H1 (cell line): ENCODE measurements at regions not wholly inside any gene's neighbourhood (a gene's known extent, or its start where the extent isn't known, plus 50 kb on each side); places are given as distances from the start of the nearest gene placed in this dataset.

ENCODE experiments used
- CTCF ChIA-PET: fragments of 300-600 bp; sonication (Branson Sonifier 250); formaldehyde crosslinking; loops from one replicate; lab custom pipeline; 2021; ENCODE audit not compliant: partially characterized antibody; lab: Charles Lee
- POLR2A ChIA-PET: fragments of 300-600 bp; sonication (Branson Sonifier 250); formaldehyde crosslinking; loops from one replicate; lab custom pipeline; 2021; ENCODE audit warnings: inconsistent platforms; ENCODE audit not compliant: partially characterized antibody; lab: Charles Lee
- DNase-seq, 2 experiments: peaks; one replicate each; pipeline versions ENCODE4 v3.0.0 to v3.0.0-alpha.2; 2010 to 2022; ENCODE audit warnings: low spot score in 2 of 2, low read depth in 1 of 2, mixed read lengths in 1 of 2
- FAIRE-seq: peaks from 2 replicates; lab custom pipeline; 2011; peaks lifted over from hg19 to GRCh38; lab: Jason Lieb, UNC
- H2AFZ ChIP-seq: 2 replicates; pipeline ENCODE4 v1.8.1; 2012; ENCODE audit warnings: low read length, inconsistent platforms
- H2AK5ac ChIP-seq: 2 replicates; pipeline ENCODE4 v1.6.1; 2013; ENCODE audit warnings: low read depth, low read length
- H2BK120ac ChIP-seq: replicated peaks from 2 replicates; pipeline ENCODE3; 2013; ENCODE audit warnings: low read depth, low read length, inconsistent platforms
- H2BK12ac ChIP-seq: 2 replicates; pipeline ENCODE4 v1.6.1; 2013; ENCODE audit warnings: low read depth, low read length
- H2BK15ac ChIP-seq: 2 replicates; pipeline ENCODE4 v1.6.1; 2013; ENCODE audit warnings: low read length
- H2BK20ac ChIP-seq: 2 replicates; pipeline ENCODE4 v1.6.1; 2013; ENCODE audit warnings: low read length
- H2BK5ac ChIP-seq: 2 replicates; pipeline ENCODE4 v1.6.1; 2013; ENCODE audit warnings: low read depth, low read length
- H3K14ac ChIP-seq: 2 replicates; pipeline ENCODE4 v1.6.1; 2013; ENCODE audit warnings: inconsistent platforms; ENCODE audit not compliant: insufficient read length
- H3K18ac ChIP-seq: 2 replicates; pipeline ENCODE4 v1.6.1; 2013; ENCODE audit warnings: low read length; ENCODE audit errors: extremely low read depth
- H3K23ac ChIP-seq: 2 replicates; pipeline ENCODE4 v1.6.1; 2013; ENCODE audit warnings: inconsistent platforms; ENCODE audit not compliant: insufficient read length
- H3K23me2 ChIP-seq: 2 replicates; pipeline ENCODE4 v1.6.1; 2013; ENCODE audit warnings: low read depth, low read length
- H3K27ac ChIP-seq: 2 replicates; pipeline ENCODE4 v1.6.1; 2011; ENCODE audit warnings: low read depth, low read length, inconsistent platforms
- H3K27me3 ChIP-seq, 4 experiments: replicated peaks in 1 of 4; 1 replicate in 1 of 4; 2 replicates in 3 of 4; pipeline versions ENCODE4 v1.6.1 to v1.8.1; 2011 to 2013; ENCODE audit warnings: low read length in 3 of 4, mild to moderate bottlenecking in 3 of 4, inconsistent platforms in 2 of 4, mixed read lengths in 2 of 4, moderate library complexity in 1 of 4; ENCODE audit not compliant: control insufficient read depth in 3 of 4, insufficient read depth in 3 of 4; ENCODE audit errors: extremely low read depth in 1 of 4
- H3K36me3 ChIP-seq, 4 experiments: 2 replicates each; pipeline versions ENCODE4 v1.6.1 to v1.8.1; 2011 to 2013; ENCODE audit warnings: mild to moderate bottlenecking in 4 of 4, low read length in 3 of 4, moderate library complexity in 2 of 4, control low read depth in 1 of 4, inconsistent platforms in 1 of 4; ENCODE audit not compliant: insufficient read depth in 4 of 4, control insufficient read depth in 2 of 4
- H3K4ac ChIP-seq: replicated peaks from 2 replicates; pipeline ENCODE3; 2013; ENCODE audit warnings: low read length, low read depth, mixed read lengths, inconsistent platforms; ENCODE audit not compliant: insufficient read length
- H3K4me1 ChIP-seq, 4 experiments: replicated peaks in 1 of 4; 1 replicate in 1 of 4; 2 replicates in 3 of 4; pipeline versions ENCODE4 v1.6.1 to v1.8.1; 2011 to 2013; ENCODE audit warnings: low read length in 3 of 4, inconsistent platforms in 2 of 4, mixed read lengths in 1 of 4; ENCODE audit not compliant: insufficient read depth in 4 of 4, control insufficient read depth in 3 of 4
- H3K4me2 ChIP-seq, 2 experiments: 2 replicates each; pipeline versions ENCODE4 v1.6.1 to v1.8.1; 2011 to 2013; ENCODE audit warnings: low read depth in 2 of 2, low read length in 2 of 2, control low read depth in 1 of 2, inconsistent platforms in 1 of 2, mild to moderate bottlenecking in 1 of 2; ENCODE audit not compliant: insufficient read depth in 1 of 2
- H3K4me3 ChIP-seq, 4 experiments: fragments of 200-600, 300-600 bp in 1 of 4; sonication (generic), shearing (Covaris generic), sonication (Bioruptor Twin) in 1 of 4; 2 replicates each; pipeline versions ENCODE4 v1.5.1 to v1.8.1; 2011 to 2016; ENCODE audit warnings: low read length in 4 of 4, low read depth in 3 of 4, control low read depth in 2 of 4, inconsistent platforms in 2 of 4, mild to moderate bottlenecking in 2 of 4, mixed read lengths in 1 of 4, moderate library complexity in 1 of 4; ENCODE audit not compliant: insufficient read depth in 2 of 4; ENCODE audit errors: extremely low read depth in 1 of 4
- H3K56ac ChIP-seq: replicated peaks from 2 replicates; pipeline ENCODE3; 2013; ENCODE audit warnings: low read depth, mild to moderate bottlenecking, mixed read lengths, low read length, inconsistent platforms; ENCODE audit not compliant: insufficient read length
- H3K79me1 ChIP-seq: 2 replicates; pipeline ENCODE4 v1.6.1; 2013; ENCODE audit warnings: low read depth, low read length, control low read depth
- H3K79me2 ChIP-seq, 2 experiments: 2 replicates each; pipeline versions ENCODE4 v1.6.1 to v1.8.1; 2012 to 2013; ENCODE audit warnings: low read length in 2 of 2, mild to moderate bottlenecking in 2 of 2, inconsistent platforms in 1 of 2; ENCODE audit not compliant: insufficient read depth in 2 of 2, control insufficient read depth in 1 of 2
- H3K9ac ChIP-seq, 4 experiments: replicated peaks in 1 of 4; 1 replicate in 1 of 4; 2 replicates in 3 of 4; pipeline versions ENCODE4 v1.6.1 to v1.8.1; 2011 to 2013; ENCODE audit warnings: low read depth in 3 of 4, low read length in 3 of 4, control low read depth in 2 of 4, mild to moderate bottlenecking in 2 of 4, moderate library complexity in 2 of 4, inconsistent platforms in 1 of 4; ENCODE audit errors: extremely low read depth in 1 of 4
- H3K9me3 ChIP-seq, 2 experiments: 2 replicates each; pipeline versions ENCODE4 v1.6.1 to v1.8.1; 2012 to 2013; ENCODE audit warnings: mild to moderate bottlenecking in 2 of 2, moderate library complexity in 2 of 2, control low read depth in 1 of 2, inconsistent platforms in 1 of 2, low read depth in 1 of 2, low read length in 1 of 2, mixed read lengths in 1 of 2; ENCODE audit not compliant: insufficient read depth in 2 of 2
- H4K20me1 ChIP-seq, 2 experiments: replicated peaks in 1 of 2; 2 replicates each; pipeline versions ENCODE3 to v1.8.1; 2011 to 2013; ENCODE audit warnings: inconsistent platforms in 2 of 2, low read length in 2 of 2, mild to moderate bottlenecking in 1 of 2; ENCODE audit not compliant: insufficient read depth in 2 of 2, control insufficient read depth in 1 of 2
- H4K5ac ChIP-seq: 2 replicates; pipeline ENCODE4 v1.6.1; 2013; ENCODE audit warnings: low read length, low read depth, mixed read lengths, inconsistent platforms; ENCODE audit not compliant: insufficient read length
- H4K8ac ChIP-seq: 2 replicates; pipeline ENCODE4 v1.8.0; 2013; ENCODE audit warnings: mild to moderate bottlenecking, moderate library complexity, low read length, inconsistent platforms; ENCODE audit not compliant: insufficient read depth; ENCODE audit errors: extremely low read depth
- H4K91ac ChIP-seq: replicated peaks from 2 replicates; pipeline ENCODE3; 2013; ENCODE audit warnings: low read length, mixed read lengths, inconsistent platforms; ENCODE audit not compliant: insufficient read length
- CHD2 ChIP-seq: IDR thresholded peaks from 2 replicates; pipeline ENCODE4 v1.6.1; 2012; ENCODE audit warnings: low read length, improper control_type of control experiment
- CTCF ChIP-seq, 3 experiments: IDR thresholded peaks; 1 replicate in 2 of 3; 2 replicates in 1 of 3; pipeline versions ENCODE4 v1.5.1 to v1.6.1; 2011; ENCODE audit warnings: low read length in 3 of 3, mild to moderate bottlenecking in 3 of 3, inconsistent platforms in 2 of 3, low read depth in 1 of 3, moderate library complexity in 1 of 3; ENCODE audit not compliant: insufficient read depth in 1 of 3; ENCODE audit errors: control extremely low read depth in 1 of 3
- EGR1 ChIP-seq: IDR thresholded peaks from 2 replicates; pipeline ENCODE4 v1.6.1; 2011; ENCODE audit warnings: low read depth, low read length, borderline replicate concordance
- FOSL1 ChIP-seq: IDR thresholded peaks from 2 replicates; pipeline ENCODE4 v1.6.1; 2011; ENCODE audit warnings: mild to moderate bottlenecking, low read depth, low read length, moderate library complexity; ENCODE audit not compliant: insufficient read depth
- GABPA ChIP-seq: IDR thresholded peaks from 2 replicates; pipeline ENCODE4 v1.6.1; 2011; ENCODE audit warnings: mild to moderate bottlenecking, low read length, moderate library complexity, borderline replicate concordance; ENCODE audit not compliant: insufficient read depth
- GTF2F1 ChIP-seq: IDR thresholded peaks from 2 replicates; pipeline ENCODE4 v1.6.1; 2012; ENCODE audit warnings: low read depth, low read length, improper control_type of control experiment, borderline replicate concordance
- POLR2A ChIP-seq, 2 experiments: IDR thresholded peaks; 1 replicate in 1 of 2; 2 replicates in 1 of 2; pipeline ENCODE4 v1.6.1; 2011; ENCODE audit warnings: low read depth in 2 of 2, low read length in 2 of 2, mild to moderate bottlenecking in 2 of 2; ENCODE audit errors: control extremely low read depth in 1 of 2
- SUZ12 ChIP-seq: fragments of 200-600 bp; sonication (generic); IDR thresholded peaks from 2 replicates; pipeline ENCODE4 v1.6.1; 2012; ENCODE audit warnings: mild to moderate bottlenecking, inconsistent platforms, low read length, moderate library complexity, mixed read lengths
- TAF1 ChIP-seq: IDR thresholded peaks from 2 replicates; pipeline ENCODE4 v1.6.1; 2011; ENCODE audit warnings: mild to moderate bottlenecking, low read depth, low read length
- WGBS, 2 experiments: shearing (Covaris generic) in 1 of 2; methylation state at CpG; one replicate each; pipeline versions ENCODE4 v1.1.6 to v1.1.7; 2013 to 2015; ENCODE audit warnings: low lambda C conversion rate in 2 of 2, mixed read lengths in 2 of 2, inconsistent platforms in 1 of 2, low coverage in 1 of 2, missing lambda C conversion rate in 1 of 2; ENCODE audit not compliant: insufficient replicate concordance in 2 of 2, insufficient coverage in 1 of 2, insufficient read length in 1 of 2; ENCODE audit errors: extremely low coverage in 1 of 2, missing lambda C conversion rate in 1 of 2; 5-methylcytosine and 5-hydroxymethylcytosine counted together

DNA sequence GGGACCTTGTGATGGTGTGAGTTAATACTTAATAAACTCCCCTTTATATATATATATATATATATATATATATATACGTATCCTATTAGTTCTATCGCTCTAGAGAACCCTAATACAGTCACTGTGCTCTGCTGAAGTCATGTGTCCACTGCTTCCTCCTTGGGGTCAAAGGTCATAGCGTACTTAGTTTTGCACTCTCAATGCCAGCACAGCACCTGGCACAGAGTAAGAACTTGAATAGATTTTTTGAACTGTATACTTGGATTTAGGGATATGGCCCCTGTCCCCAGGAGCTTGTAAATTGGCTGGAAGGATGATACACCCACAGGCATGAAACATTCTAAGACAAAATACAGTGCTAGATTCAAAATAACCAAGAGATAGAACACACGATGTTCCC, 58.9 kb upstream of the PLXNA4 start:
- no peak for DNase-seq
- Histone ChIP-seq H3K4me3 (no peak overlapping the region), H2BK15ac (no peak overlapping the region), H2AFZ (no peak overlapping the region), H3K56ac (no peak overlapping the region), H3K36me3 (no peaks in the 10 kb centered on the region), H2BK5ac (no peak overlapping the region), H3K27ac (no peak overlapping the region), H3K9me3 (no peaks in the 10 kb centered on the region), H3K79me1 (no peaks in the 10 kb centered on the region), H3K4ac (no peak overlapping the region), H3K79me2 (no peaks in the 10 kb centered on the region), H4K20me1 (no peaks in the 10 kb centered on the region), H4K5ac (no peak overlapping the region), H3K18ac (no peak overlapping the region)
- CTCF ChIA-PET: interaction anchor here (0.7 to 1.9 kb wide), 4 partner anchors 13 to 76 kb away, joined by 3 to 7 read pairs (median 4); no protein-coding TSS in a partner anchor
- 94% methylated on average over 4 of the region's 4 CpGs; no CpG with 5 or more reads in 1 of the 2 experiments for WGBS, 2 experiments
- TF ChIP-seq TAF1 (no peak), CHD2 (no peak), GTF2F1 (no peak), EGR1 (no peak), CTCF (IDR thresholded peaks at IDR 0.05; ENCODE audit: control extremely low read depth in 1 of 3, insufficient read depth in 1 of 3, low read depth in 1 of 3, low read length in 3 of 3) (no peak), SUZ12 (no peak), FOSL1 (no peak), POLR2A (IDR thresholded peaks at IDR 0.05; ENCODE audit: control extremely low read depth in 1 of 2, low read depth in 2 of 2, low read length in 2 of 2) (no peak), GABPA (no peak)
- TF ChIP-seq, all 59 proteins: peak for 0
- POLR2A ChIA-PET: no interaction called here
- Histone ChIP-seq H4K91ac (no peak overlapping the region), H3K27me3 (peaks cover 0 to 6% (median 0%) of the 10 kb centered on the region in 4 experiments; a peak in 2 of 7 replicates), H3K4me1 (peaks cover 3 to 7% (median 5%) of the 10 kb centered on the region in 4 experiments), H2AK5ac (no peak overlapping the region), H2BK12ac (no peak overlapping the region), H4K8ac (no peak overlapping the region), H2BK20ac (no peak overlapping the region), H3K14ac (no peak overlapping the region), H3K4me2 (no peak overlapping the region), H3K9ac (no peak overlapping the region), H3K23me2 (peaks cover 2% of the 10 kb centered on the region; the same call in 1 of the 2 replicates), H2BK120ac (no peak overlapping the region), H3K23ac (no peak overlapping the region)
- FAIRE-seq: no peak
